T-helper 2 cell treated with Interferon-gamma antibody and Interleukin-4, amounts not matched to agents 5 μg/mL and 100 μg/mL, for 36 hours (primary cell): ENCODE measurements at regions not wholly inside any gene's neighbourhood (a gene's known extent, or its start where the extent isn't known, plus 50 kb on each side); places are given as distances from the start of the nearest gene placed in this dataset.

Experiments
- DNase-seq: peaks from one replicate; pipeline ENCODE4 v3.0.0; 2021; ENCODE audit warnings: low spot score
- H3K27ac Mint-ChIP-seq: one replicate; pipeline ENCODE4 v1.8.0; 2021; ENCODE audit warnings: mild to moderate bottlenecking, mixed read lengths
- H3K27me3 Mint-ChIP-seq: one replicate; pipeline ENCODE4 v1.8.0; 2021; ENCODE audit warnings: low read depth, mixed read lengths
- H3K36me3 Mint-ChIP-seq: one replicate; pipeline ENCODE4 v1.8.0; 2021; ENCODE audit warnings: low read depth, mixed read lengths
- H3K4me1 Mint-ChIP-seq: one replicate; pipeline ENCODE4 v1.8.0; 2021; ENCODE audit warnings: low read depth, mixed read lengths
- H3K4me3 Mint-ChIP-seq: one replicate; pipeline ENCODE4 v1.8.0; 2022; ENCODE audit warnings: mild to moderate bottlenecking, moderate library complexity, mixed read lengths
- H3K9me3 Mint-ChIP-seq: one replicate; pipeline ENCODE4 v1.8.0; 2021; ENCODE audit warnings: mixed read lengths

GRCh38 chr2:71857636-71858035 lies 290.0 kb downstream of the CYP26B1 start:
- no peak overlapping the region for H3K27ac Mint-ChIP-seq
- no peak overlapping the region for H3K4me3 Mint-ChIP-seq
- no peaks in the 10 kb centered on the region for H3K9me3 Mint-ChIP-seq
- H3K4me1 Mint-ChIP-seq, result no peaks in the 10 kb centered on the region
- H3K36me3 Mint-ChIP-seq, result no peaks in the 10 kb centered on the region
- H3K27me3 Mint-ChIP-seq, result no peaks in the 10 kb centered on the region
- DNase-seq, result no peak

- H3K36me3 Mint-ChIP-seq, result no peaks in the 10 kb centered on the region
- no peaks in the 10 kb centered on the region for H3K4me1 Mint-ChIP-seq
- H3K27me3 Mint-ChIP-seq, result no peaks in the 10 kb centered on the region
- no peaks in the 10 kb centered on the region for H3K9me3 Mint-ChIP-seq
- DNase-seq, result no peak
- no peak overlapping the region for H3K27ac Mint-ChIP-seq
- no peak overlapping the region for H3K4me3 Mint-ChIP-seq
Measured at GRCh38 chr2:71856773-71857525, 290.7 kb downstream of the CYP26B1 start.

- no peak for DNase-seq
- no peak overlapping the region for H3K27ac Mint-ChIP-seq
- no peak overlapping the region for H3K4me3 Mint-ChIP-seq
- H3K36me3 Mint-ChIP-seq, result no peaks in the 10 kb centered on the region
- H3K27me3 Mint-ChIP-seq, result peaks cover 4% of the 10 kb centered on the region
- no peaks in the 10 kb centered on the region for H3K4me1 Mint-ChIP-seq
- no peaks in the 10 kb centered on the region for H3K9me3 Mint-ChIP-seq
Measured at GRCh38 chr2:71853858-71854257, 293.8 kb downstream of the CYP26B1 start.

GRCh38 chr2:71852141-71852711 lies 295.4 kb downstream of the CYP26B1 start:
- Mint-ChIP-seq H3K4me3 (no peak overlapping the region), H3K27ac (no peak overlapping the region), H3K4me1 (no peaks in the 10 kb centered on the region), H3K27me3 (peaks cover 4% of the 10 kb centered on the region), H3K9me3 (no peaks in the 10 kb centered on the region), H3K36me3 (no peaks in the 10 kb centered on the region)
- no peak for DNase-seq

- Mint-ChIP-seq H3K9me3 (no peaks in the 10 kb centered on the region), H3K4me1 (no peaks in the 10 kb centered on the region), H3K27me3 (peaks cover 4% of the 10 kb centered on the region), H3K4me3 (no peak overlapping the region), H3K27ac (no peak overlapping the region), H3K36me3 (no peaks in the 10 kb centered on the region)
- no peak for DNase-seq
Measured at GRCh38 chr2:71851094-71851750, 296.4 kb downstream of the CYP26B1 start.

GRCh38 chr2:71850306-71850801 lies 297.3 kb downstream of the CYP26B1 start:
- no peak for DNase-seq
- H3K36me3 Mint-ChIP-seq, result no peaks in the 10 kb centered on the region
- H3K9me3 Mint-ChIP-seq, result no peaks in the 10 kb centered on the region
- no peaks in the 10 kb centered on the region for H3K4me1 Mint-ChIP-seq
- no peak overlapping the region for H3K4me3 Mint-ChIP-seq
- H3K27me3 Mint-ChIP-seq, result peaks cover 4% of the 10 kb centered on the region
- H3K27ac Mint-ChIP-seq, result no peak overlapping the region

GRCh38 chr2:71849607-71850305 lies 297.9 kb downstream of the CYP26B1 start:
- H3K4me3 Mint-ChIP-seq, result no peak overlapping the region
- H3K27me3 Mint-ChIP-seq, result peaks cover 4% of the 10 kb centered on the region
- DNase-seq, result no peak
- no peaks in the 10 kb centered on the region for H3K4me1 Mint-ChIP-seq
- no peaks in the 10 kb centered on the region for H3K9me3 Mint-ChIP-seq
- no peaks in the 10 kb centered on the region for H3K36me3 Mint-ChIP-seq
- no peak overlapping the region for H3K27ac Mint-ChIP-seq

- Mint-ChIP-seq H3K4me3 (no peak overlapping the region), H3K9me3 (no peaks in the 10 kb centered on the region), H3K27ac (no peak overlapping the region), H3K27me3 (peaks cover 4% of the 10 kb centered on the region), H3K36me3 (no peaks in the 10 kb centered on the region), H3K4me1 (no peaks in the 10 kb centered on the region)
- no peak for DNase-seq
Measured at GRCh38 chr2:71849111-71849510, 298.6 kb downstream of the CYP26B1 start.

GRCh38 chr2:71846669-71847291 lies 300.9 kb downstream of the CYP26B1 start:
- no peaks in the 10 kb centered on the region for H3K4me1 Mint-ChIP-seq
- no peak overlapping the region for H3K27ac Mint-ChIP-seq
- H3K9me3 Mint-ChIP-seq, result no peaks in the 10 kb centered on the region
- DNase-seq, result no peak
- no peaks in the 10 kb centered on the region for H3K36me3 Mint-ChIP-seq
- H3K4me3 Mint-ChIP-seq, result no peak overlapping the region
- H3K27me3 Mint-ChIP-seq, result peaks cover 3% of the 10 kb centered on the region

DNA sequence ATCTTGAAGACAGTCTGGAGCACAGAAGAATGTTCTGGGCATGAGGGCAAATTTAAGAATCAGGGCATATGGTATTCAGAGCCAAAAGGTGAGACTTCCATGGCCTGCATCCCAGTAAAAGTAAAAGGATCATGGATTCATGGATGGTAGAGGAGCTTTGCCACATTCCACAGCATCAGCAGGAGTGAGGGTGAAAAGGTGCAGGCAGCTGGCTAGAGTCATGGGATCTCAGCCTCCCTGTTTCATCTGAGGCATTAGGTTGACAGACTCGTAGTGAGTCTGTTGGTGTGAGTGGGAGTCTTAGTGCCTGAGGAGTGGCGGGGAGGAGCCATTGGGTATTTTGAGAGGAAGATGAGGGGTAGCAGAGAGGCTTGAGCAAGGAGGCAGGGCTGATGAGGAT lies 301.6 kb downstream of the CYP26B1 start:
- H3K36me3 Mint-ChIP-seq, result no peaks in the 10 kb centered on the region
- DNase-seq, result no peak
- no peak overlapping the region for H3K4me3 Mint-ChIP-seq
- H3K4me1 Mint-ChIP-seq, result no peaks in the 10 kb centered on the region
- H3K27ac Mint-ChIP-seq, result no peak overlapping the region
- H3K27me3 Mint-ChIP-seq, result no peaks in the 10 kb centered on the region
- H3K9me3 Mint-ChIP-seq, result no peaks in the 10 kb centered on the region

- Mint-ChIP-seq H3K27me3 (no peaks in the 10 kb centered on the region), H3K36me3 (no peaks in the 10 kb centered on the region), H3K4me1 (no peaks in the 10 kb centered on the region), H3K4me3 (no peak overlapping the region), H3K27ac (no peak overlapping the region), H3K9me3 (no peaks in the 10 kb centered on the region)
- no peak for DNase-seq
Measured at GRCh38 chr2:71844967-71845366, 302.7 kb downstream of the CYP26B1 start.

DNA sequence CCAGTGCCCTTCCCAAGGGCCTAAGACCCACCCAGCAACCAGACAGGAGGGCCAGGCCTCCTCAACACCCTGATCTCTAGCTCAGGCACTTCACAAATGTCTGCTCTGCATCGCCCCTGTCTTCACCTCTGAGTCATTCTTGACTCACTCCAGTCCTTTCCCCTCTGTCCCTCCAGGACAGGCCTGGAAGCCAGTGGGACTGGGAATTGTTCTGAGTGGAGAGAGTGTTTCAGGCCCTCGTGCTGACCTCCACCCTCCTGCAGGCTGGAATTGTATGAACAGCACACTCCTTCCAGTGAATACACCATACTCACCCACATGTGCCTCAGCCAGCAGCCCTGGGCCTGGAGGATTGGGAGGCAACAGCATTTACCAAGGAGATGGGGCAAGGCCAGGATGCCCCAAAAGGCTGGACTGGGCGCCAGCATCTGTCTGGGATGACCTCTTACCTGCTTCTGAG lies 304.2 kb downstream of the CYP26B1 start:
- Mint-ChIP-seq H3K27me3 (no peaks in the 10 kb centered on the region), H3K4me3 (no peak overlapping the region), H3K27ac (no peak overlapping the region), H3K4me1 (no peaks in the 10 kb centered on the region), H3K9me3 (no peaks in the 10 kb centered on the region), H3K36me3 (no peaks in the 10 kb centered on the region)
- no peak for DNase-seq

DNA sequence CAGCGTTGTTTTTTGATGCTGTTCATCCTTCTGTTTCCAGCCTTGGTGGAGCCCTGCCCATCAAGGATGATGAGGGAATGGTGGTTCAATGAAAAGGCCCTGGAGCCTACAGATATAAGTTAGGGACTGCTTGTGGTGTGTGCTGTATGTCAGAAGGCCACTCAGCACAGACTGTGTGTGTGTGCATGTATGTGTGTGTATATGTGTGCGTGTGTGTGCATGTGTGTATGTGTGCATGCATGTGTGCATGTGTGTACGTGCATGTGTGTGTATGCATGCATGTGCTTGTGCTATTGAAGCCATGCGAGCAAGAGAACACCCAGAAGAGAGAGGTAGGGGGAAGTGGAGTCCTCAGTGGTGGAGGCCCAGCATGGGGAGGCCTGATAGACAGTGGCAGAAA lies 304.9 kb downstream of the CYP26B1 start:
- DNase-seq, result no peak
- Mint-ChIP-seq H3K27me3 (no peaks in the 10 kb centered on the region), H3K9me3 (no peaks in the 10 kb centered on the region), H3K36me3 (no peaks in the 10 kb centered on the region), H3K4me3 (no peak overlapping the region), H3K4me1 (no peaks in the 10 kb centered on the region), H3K27ac (no peak overlapping the region)
